SIG-M5 treated with dmso at 0.1 percent for 504 hours (cell line): ENCODE measurements at regions not wholly inside any gene's neighbourhood (a gene's known extent, or its start where the extent isn't known, plus 50 kb on each side); places are given as distances from the start of the nearest gene placed in this dataset.

Source experiments
- DNase-seq: peaks from one replicate; lab custom pipeline; 2025; ENCODE audit not compliant: unreplicated experiment; lab: John Stamatoyannopoulos, UW

DNA sequence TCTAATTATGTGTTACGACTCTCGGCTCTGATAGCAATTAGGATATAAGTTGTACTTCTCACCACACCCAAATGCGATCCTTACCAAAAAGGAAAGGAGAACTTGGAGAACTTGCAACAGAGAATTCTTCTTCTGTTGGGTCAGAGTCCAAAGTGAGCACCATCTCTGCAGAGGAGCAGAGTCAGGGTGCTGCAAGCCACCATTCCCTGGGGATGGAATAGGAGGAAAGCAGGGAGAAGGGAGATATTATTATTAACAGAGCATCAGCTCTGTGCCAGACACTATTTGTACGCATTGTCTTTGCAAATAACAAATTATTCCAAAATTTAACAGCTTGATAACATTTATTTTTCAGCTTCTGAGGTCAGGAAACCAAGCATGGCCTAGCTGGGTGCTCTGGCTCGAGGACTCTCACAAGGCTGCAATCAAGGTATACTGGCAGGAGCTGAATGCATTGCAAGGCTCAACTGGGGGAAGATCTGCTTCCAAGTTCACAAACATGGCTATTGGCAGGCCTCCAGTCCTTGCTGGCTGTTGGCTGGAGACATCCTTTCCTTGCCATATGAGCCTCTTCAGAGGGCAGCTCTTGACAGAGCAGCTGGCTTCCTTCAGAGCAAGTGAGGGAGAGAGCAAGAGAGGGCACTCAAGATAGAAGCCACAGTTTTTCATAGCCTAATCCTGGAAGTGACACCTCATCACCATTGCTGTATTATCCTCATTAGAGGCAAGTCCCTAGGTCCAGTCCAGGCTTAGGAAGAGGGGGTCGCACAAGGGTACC lies 296.2 kb upstream of the CDH5 start:
- no peak for DNase-seq

DNA sequence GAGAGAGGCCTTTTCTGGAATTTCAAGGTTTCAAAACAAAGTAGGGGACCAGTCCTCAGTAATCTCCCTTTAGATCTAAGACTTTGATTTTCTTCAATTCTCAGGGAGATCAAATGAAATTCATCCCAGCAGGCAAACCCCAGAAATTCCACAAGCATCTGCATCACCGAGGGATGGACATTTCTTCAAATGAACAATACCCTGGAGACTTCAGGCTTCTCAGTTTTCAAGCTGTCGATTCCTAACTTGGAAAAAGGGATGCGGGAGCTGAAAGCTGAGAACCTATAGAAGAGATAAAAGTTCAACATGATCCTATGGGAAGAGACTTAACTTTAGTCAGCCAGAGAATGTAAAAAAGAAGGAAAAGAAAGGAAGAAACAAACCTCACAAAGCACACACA lies 296.9 kb upstream of the CDH5 start:
- DNase-seq, result no peak

DNA sequence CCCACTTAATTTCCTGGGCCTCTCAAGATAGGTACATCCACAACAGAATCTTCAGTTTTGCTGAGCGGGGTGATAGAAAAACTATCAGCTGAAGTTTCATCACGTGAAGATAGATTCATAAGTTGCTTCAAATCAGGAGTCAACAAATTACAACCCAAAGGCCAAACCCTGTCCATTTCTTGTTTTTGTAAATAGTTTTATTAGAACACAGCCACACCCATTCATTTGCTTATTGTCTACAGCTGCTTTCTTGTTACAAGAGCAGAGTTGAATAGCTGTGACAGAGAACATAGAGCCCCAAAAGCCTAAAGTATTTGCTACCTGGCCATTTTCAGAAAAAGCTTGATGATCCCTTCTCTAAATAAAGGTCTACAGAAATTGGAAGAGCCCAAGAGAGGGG lies 300.1 kb upstream of the CDH5 start:
- DNase-seq, result no peak

DNA sequence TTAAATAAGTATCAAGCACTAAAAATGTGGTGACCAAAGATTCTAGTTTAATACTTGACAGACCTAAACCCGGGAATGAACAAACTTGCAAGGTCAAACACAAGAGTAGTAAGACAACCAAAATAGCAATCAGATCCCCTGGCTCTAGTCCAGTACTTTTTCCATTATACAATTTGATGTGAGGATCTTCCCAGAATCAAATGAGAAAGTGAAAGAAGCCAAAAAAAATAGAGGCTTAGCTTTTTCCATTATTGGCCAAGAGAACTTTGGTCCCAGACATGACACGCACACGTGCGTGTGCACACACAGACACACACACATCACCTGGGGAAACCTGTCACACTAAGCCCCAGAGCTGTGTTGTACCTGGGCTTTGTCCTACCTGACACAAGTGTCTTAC lies 300.6 kb upstream of the CDH5 start:
- no peak for DNase-seq

DNA sequence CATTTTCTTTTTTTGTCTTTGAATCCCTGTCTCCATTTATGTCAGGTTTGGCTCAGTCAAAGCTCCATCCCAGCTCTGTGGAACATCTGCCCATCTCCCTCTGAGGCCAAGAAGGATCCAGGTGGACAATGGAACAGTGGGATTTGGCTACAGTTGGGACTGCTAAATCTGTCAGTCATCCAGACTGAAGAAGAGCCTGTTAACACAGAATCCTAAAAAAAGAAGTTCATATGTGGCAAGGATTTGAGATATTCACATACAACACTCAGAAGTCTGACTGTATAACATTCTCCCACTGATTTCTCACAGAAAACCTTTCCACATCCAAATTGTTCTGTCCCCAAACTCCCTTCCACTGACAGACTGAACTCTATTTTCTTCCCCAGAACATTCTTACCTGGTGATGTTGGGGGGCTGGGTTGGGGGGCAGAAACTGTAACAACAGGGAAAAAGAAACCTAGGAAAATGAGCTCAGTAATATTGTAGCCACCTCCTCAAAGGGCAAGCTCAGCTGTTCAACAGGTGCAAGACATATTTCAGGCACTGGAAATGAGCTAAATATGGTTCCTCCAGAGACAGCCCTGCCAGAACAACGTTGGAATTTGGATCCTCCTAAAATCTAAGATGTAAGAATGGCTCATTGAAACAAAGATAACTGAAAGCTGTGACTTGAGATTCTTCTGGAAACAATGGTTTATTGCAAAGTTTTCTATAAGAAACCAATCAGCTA lies 301.5 kb upstream of the CDH5 start:
- DNase-seq, result no peak

DNA sequence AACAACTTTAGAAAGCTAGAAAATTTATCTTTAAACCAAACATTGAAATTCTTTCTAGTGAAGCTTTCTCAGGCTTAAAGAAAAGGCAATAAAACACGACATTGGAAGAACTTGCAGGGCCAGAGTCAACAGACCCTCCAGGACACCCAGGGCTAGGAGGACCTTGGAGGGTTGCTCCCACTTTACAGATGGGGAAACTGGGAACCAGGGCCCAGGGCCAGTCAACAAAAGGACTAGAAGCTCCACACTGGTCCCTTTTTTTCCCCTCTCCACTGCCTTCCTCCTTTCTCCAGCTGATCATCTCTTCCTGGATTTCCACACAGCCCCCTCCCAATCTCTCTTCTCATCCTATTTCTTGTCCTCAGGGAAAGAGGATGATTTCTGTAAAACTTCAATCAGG lies 307.7 kb upstream of the CDH5 start:
- DNase-seq, result no peak

DNA sequence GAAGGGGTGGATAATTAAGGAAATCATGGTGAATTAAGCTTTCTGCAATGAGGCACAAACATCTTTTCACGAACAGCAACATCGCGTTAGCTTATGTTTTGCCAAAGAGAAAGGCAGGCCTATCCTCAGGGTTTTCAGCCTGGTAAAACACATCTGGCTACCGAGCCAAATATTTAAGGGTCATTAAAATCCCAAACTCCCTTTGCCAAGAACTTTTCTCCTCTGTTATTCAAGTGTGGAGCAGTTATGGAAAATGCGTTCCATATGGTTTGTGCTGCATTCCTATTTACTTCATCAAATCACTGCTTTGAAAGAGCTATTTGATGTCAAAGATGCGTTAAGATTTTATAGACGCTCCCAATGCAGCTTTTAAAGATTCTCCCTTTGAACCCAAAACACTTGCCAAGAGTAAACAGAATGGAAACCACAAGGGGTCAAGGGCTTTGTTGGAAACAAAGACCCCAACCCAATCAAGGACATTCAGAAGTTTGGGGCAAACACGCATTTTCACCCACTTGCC lies 308.3 kb upstream of the CDH5 start:
- DNase-seq, result no peak

DNA sequence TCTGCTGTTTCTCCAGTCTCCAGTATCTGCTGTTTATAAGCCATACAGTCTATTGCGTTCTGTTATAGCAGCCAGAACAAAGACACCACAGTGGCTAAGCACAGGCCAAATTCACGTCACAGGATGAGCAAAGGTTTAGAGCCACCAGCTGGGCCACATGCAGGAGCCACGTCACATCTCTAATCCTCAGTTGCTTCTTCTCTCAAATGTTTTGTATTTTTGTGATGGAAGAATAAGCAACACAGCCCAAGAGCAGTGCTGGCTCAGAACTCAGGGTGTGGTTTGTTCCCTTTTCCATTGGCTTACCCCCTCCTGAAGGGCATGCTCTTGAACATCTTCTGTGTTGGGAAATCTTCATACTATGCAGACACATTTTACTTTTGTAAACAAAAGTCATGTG lies 309.4 kb upstream of the CDH5 start:
- no peak for DNase-seq

DNA sequence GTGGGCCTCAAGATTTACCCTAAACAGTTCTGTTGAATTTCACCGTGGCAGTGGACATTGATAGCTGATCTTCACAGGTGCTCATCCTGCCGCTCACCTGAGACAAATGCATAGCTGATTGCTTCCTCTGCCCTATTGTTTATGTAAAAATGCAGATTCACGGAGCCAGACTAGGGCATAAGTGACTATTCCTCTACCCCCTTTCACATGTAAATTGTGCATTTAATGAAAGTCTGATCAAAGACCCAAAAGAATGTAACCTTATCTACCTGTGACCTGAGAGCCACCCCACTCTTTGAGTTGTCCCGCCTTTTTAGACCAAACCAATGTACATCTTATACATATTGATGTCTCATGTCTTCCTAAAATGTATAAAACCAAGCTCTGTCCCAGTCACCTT lies 312.4 kb upstream of the CDH5 start:
- no peak for DNase-seq

DNA sequence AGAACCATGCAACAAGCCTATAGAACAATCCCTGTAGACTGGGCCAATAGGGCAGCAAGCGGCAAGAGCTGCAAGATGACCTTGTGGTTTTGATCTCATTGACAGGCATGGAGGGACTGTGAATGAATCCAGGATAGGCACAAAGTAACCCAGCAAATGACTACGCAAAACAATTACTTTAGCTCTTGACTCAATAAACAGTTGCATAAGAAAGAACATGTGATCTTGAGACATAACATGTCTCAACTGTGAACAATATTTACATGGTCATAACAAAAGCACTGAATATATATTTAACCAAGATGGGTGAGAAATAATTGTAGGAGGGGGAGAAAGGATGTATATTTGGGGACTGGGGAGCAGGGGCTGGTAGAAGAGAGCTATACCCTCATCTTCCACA lies 313.7 kb upstream of the CDH5 start:
- DNase-seq, result no peak

DNA sequence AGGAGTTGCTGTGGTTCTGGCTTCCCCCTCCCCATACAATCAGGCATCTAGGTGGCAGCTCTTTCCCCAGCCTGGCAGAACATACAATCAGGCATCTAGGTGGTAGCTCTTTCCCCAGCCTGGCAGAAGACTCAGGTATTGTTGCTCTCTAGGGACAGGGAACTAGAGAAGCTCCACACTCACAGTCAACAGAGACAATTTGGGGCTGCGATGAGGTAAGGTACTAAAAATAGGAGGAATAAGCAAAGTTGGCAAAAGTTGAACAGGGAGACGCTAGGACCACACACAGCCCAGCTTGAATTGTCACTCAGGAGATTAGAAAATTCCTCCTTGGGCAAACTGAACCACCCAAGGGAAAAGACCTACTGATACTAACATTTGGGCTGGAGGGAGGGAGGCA lies 315.5 kb upstream of the CDH5 start:
- DNase-seq, result no peak

DNA sequence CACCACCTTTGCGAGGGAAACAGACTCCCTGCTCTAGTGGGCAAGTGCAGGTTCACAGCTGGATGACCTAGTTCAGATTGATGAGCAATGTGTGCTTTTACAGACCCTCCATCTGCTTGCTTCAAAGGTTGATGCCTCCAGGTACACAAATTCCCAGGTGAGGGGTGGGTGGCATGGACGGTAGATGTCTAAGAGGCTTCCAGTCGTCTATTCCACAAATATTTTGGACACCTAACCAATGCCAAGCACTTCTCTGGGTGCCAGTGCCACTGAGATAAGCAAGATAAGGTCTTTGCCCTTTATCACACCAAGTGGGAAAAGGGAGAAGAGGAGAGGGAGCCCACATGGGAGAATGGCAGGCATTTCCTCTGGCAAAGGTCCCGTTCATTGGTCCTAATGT lies 316.6 kb upstream of the CDH5 start:
- DNase-seq, result no peak

DNA sequence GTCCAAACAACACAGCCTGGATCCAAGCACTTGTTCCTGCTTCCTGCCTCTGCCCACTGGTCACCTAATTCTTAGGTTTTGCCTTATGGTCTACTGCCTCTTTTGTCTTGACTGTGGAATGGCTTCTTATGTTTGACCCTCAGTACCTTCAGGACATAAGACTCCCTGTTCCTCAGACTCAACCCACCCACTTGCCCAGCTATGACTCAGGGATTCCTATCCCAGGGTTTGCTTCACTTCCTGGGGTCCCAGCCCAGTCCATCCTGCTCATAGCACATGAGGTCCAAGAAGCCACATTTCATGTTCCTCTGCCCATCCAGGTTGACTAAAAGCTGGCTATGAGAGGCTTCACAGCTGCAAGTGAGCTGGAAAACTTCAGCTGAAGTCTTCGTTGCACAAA lies 320.9 kb upstream of the CDH5 start:
- no peak for DNase-seq

DNA sequence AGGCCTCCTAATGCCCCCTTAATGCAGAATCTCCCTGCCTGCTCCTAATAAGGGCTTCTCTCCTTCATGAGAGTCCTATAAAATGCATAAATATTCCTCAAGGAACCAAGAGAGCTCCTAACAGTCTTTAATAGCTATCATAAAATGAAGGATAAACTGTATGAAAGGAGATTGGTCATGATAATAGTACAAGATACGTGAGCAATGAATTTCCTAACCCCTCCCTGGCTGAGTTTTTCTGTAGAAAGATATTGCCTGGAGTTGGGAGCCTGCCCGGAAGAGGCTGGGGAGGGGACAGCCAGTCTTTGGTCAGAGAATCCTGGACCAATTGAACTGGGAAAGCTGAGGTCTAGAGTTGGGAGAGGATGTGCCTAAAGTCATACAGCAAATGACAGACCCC lies 321.9 kb upstream of the CDH5 start:
- DNase-seq, result no peak

DNA sequence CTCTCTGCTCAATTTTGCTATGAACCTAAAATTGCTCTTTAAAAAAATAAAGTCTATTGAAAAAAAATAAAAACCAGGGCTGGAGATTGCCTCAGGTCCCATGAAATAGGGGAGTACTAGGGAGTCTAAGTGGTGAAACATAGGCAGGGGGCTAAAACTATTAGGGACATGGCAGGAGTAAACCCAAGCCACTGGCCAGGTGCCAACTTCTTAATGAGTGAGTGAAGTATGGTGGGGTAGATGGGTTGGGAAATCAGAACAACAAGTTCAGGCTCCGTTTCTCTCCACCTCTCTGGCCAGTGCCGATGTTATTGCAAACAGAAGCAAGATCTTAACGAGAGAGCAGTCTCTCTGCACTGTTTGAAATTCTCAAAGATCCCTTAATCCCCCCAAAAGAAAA lies 322.4 kb upstream of the CDH5 start:
- no peak for DNase-seq

DNA sequence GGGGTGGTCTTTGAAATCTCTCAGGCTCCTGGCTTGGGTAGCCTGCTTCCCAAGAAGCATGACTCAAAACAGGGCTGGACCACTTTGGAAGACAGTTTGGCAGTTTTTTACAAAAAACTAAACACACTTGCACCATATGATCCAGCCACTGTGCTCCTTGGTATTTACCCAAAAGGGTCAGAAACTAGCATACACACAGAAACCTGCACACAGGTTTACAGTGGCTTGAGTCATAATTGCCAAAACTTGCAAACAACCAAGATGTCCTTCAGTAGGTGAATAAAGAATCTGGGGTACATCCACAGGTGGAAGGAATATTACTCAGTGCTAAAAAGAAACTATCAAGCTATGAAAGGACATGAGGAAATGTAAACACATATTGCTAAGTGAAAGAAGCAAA lies 323.2 kb upstream of the CDH5 start:
- DNase-seq, result no peak

DNA sequence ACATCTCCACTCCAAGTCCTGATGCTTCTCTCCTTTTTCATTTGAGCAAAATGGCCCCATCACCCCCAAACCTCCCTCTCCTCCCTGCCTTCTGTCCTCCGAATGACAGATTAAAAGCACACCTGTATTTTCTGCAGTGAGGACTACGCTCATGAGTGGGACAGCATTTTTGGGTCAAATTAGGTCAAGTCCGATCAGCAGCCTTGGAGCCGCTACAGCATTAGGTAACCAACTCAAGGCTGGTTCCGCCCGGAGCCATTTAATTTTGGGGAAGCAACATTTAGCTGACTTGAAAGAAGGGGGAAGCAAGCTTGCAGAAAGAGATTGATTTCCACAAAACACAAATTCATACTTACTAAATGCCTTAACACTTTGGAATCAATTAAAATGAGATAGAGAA lies 324.1 kb upstream of the CDH5 start:
- no peak for DNase-seq

DNA sequence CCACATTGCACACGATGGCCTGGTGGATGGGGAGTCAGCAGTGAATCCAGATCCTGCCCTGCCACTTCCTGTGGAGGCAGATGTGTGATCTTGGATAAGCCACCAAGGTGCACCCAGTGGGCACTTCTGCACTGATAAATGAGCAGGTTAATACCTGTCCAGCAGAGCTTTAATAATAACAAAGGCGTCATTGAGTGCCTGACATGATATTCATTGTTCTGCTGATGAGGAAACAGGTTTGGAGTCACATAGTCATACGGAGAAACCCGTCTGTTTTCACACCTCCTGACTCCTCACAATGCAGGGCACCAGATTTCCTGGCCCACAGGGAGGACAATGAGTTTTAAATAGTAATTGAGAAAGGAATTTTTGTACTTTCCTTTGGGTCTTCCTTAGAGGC lies 324.6 kb upstream of the CDH5 start:
- DNase-seq, result no peak

DNA sequence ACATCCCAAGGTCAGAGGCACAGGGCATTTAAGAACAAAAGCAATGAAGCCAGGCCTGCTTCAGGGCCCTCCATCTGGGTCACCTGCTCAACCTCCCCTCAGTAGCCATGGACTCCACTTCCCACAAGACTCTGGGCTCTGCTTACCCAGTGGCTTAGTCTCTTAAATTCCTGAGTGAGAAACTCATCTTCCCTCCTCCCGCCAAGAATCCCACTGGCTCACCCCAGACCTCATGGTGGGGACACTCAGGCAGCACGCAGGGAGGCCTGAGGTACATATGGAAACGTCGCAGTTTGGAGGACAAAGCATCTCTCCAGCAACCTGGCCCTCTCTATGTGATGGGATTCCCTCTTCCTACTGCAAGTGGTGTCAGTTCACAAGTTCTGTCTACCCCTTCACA lies 326.7 kb upstream of the CDH5 start:
- DNase-seq, result no peak

DNA sequence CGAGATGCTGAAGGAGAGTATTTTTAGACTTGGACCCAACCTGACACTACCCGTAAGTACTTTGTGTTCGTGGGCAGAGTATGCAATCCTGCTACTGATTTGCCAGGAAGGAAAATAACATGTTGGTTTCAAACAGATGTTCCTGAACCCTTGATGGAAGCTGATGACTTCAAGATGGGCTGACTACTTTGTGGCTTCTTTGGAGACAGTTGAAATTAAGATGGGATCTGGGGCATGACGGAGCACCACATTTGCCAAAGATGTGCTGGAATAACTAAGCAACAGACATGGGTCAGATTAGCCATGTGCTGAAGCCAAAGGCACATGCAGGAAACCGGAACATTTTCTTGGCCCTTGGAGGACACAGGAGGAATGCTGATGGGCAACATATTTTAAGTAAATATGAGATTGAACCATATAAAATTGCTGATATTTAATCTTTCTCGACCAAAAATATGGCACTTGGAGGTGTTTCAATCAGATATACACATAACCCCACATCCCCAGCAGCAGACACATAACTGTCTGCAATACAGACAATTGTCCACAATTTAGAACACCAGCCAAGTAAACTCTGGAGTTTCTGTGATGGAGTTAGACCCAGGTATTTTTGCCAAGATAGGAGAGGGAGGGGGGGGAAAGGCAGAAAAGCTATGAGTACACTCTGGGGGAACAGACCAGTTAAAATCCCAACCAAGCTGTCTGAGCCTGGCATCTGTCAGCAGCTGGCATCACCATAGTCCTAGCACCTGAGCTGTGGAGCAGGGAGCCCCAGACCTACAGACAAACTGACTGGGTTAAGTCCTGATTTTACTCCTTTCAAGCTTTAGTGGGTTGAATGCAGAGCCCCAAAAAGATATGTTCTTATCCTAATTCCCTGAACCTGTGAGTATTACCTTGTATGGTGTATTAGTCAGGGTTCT lies 329.4 kb upstream of the CDH5 start:
- no peak for DNase-seq

DNA sequence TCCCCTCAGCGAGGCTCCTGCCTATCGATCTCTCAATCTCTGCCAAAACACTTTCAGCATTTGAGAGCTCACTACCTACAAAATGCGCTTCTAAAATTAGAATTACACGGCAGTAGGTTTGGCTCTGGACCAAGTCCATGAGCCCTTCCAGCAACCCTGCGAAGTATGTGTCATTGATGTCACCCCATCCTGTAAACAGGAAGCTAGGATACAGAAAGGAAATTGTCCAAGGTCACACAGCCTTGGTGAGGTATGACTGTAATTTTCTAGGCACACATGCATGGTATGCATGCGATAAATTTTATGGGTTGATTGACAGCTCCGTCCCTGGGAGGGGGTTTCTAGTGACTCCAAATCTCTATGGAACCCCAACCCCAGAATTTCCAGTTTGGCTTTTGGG lies 330.3 kb upstream of the CDH5 start:
- no peak for DNase-seq

DNA sequence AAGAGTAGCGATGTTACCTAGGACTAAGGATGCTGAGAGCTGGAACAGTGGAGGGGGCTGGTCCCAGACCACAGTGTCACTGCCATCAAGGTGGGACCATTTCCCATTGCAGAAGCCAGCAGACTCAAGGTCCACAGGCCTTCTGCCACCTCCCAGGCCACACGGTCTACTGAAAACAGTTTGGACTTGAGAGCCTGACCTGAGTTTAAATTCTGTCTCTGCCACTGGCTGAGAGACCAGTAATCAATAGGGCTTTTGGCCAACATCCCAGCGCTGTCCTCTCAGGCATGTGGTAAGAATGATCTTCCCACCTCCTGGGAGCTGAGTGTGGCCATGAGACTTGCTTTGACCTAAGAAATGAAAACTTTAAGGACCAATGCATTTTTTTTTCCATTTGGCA lies 331.4 kb upstream of the CDH5 start:
- no peak for DNase-seq
